Activated naive CD4-positive, alpha-beta T cell (primary cell): ENCODE measurements at regions not wholly inside any gene's neighbourhood (a gene's known extent, or its start where the extent isn't known, plus 50 kb on each side); places are given as distances from the start of the nearest gene placed in this dataset.
"Not testable (repeated sequence)": the region's sequence is repeated elsewhere in the genome, so short reads cannot be mapped to it uniquely, and the experiment has no call there.

ENCODE experiments used
- DNase-seq, 4 experiments: peaks; one replicate each; lab custom pipeline; 2025; lab: John Stamatoyannopoulos, UW

GRCh38 chr20:53872561-53873229 lies 197.7 kb downstream of the BCAS1 start:
- peak in 2 of 4 experiments; percentile 4 to 16 for DNase-seq

- no peak for DNase-seq
These were observed 198.3 kb downstream of the BCAS1 start for GRCh38 chr20:53872081-53872541.

GRCh38 chr20:53871541-53871940 lies 198.9 kb downstream of the BCAS1 start:
- DNase-seq: no peak

GRCh38 chr20:53870426-53871315 lies 199.7 kb downstream of the BCAS1 start:
- no peak for DNase-seq

- DNase-seq: peak in 3 of 4 experiments; percentile 18 to 44 (median 42)
These were observed 200.7 kb downstream of the BCAS1 start for GRCh38 chr20:53869466-53870258.

DNA sequence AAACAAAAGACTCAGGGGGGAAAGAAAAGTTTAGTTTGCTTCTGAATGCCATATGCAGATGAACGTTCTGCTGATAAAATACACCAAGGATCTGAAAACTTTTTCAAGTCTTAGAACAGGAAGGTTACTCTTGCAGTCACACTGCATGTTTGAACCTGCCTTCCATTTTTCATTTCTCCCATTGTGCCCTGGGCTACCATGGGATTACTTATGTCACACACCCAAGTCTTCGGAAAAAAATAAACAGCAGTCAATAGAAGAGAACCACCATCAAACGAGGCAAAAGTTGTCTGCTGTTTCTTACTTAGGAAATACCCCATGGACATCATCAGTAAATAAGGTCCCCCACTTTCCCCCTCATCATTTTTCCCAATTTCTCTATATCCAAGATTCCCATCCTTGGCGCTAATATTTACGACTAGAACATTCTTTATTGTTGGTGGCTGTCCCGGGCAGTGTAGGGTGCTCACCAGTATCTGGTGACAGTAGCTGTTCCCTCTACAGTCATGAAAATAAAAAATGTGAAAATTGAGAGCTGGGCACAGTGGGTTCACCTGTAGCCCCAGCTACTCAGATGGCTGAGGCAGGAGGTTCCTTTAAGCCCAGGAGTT lies 202.5 kb downstream of the BCAS1 start:
- DNase-seq: no peak

DNA sequence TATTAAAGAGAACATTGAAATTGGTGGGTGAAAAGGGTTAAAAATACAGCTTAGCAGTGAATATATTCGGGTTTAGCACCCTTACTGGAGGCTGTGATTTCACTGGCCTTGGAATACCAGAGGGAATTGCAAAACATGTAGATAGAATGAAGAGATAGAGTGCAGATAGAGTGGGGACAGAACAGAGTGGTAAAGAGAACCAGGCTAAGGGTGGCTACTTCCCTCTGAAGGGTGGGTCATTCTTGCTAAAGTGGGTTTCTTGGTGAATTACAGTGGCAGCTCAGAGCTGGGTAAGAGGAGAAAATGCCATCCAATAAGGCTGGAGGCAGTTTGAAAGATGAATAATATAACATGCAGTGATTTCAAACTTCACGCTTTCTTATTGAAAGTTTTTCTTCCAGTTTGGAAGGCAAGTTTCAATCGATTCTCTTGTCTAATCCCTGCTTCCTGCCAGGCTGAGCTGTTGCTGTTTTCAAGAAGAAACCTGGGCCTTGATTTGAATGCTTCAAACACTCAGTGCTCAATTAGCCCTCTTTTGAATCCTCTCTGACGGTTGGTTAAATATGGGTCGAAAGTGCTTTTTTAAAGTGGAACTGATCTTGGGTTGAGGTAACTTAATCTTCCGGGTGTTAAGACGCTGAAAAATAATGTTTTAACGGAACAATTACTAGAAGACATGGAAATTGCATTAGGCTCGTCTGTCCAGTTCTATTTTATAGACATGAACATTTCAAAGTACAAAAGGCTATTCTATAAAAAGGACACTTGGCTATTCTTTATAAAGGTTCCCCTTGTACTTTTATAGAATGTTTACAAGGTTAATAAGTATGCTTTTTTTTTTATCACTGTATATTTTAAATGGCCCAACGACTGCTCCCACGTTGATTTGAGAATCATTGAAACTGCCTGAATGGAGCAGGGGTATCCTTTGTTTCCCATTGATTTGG lies 203.3 kb downstream of the BCAS1 start:
- no peak for DNase-seq

DNA sequence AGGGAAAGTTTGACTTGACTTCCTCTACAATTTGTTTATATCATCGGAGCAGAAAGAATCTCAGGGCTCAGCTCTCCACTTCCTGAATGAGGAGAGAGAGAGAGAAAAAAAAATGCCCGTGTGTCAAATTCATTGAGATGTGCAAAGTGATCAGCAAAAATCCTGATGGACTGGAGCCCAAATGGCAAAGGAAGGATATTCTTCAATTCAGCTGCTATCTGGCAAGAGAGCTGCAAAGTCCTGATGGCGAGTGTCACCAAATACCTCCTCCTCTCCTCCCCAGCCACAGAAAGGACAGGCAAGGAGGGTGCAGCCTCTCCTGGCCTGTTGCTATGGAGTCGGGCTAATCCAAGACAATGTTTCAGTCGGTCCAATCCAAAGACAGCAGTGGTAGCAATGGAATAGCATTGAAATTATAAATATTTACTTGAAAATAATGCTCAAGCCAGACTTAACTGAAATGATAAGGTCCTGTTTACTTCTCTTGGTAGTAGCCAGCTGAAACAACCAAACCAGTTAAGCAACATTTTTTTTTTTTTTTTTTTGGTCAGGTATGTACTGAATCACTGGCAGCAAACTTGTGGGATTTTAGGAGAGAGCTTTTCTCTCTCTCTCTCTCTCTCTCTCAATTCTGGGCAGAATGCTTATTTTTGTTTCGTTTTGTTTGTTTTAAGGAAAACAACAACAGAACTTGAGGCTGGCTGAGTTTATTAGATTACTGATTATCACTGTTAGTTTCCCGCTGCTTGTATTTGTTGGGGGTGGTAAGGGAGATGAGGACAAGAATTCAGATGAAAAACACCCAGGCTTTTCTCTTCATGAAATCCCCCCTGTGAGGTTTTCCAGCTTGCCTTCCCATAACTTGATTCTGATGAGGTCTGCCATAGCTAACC lies 204.2 kb downstream of the BCAS1 start:
- DNase-seq: no peak

GRCh38 chr20:53864765-53865683 lies 205.4 kb downstream of the BCAS1 start:
- not testable (repeated sequence) for DNase-seq

DNA sequence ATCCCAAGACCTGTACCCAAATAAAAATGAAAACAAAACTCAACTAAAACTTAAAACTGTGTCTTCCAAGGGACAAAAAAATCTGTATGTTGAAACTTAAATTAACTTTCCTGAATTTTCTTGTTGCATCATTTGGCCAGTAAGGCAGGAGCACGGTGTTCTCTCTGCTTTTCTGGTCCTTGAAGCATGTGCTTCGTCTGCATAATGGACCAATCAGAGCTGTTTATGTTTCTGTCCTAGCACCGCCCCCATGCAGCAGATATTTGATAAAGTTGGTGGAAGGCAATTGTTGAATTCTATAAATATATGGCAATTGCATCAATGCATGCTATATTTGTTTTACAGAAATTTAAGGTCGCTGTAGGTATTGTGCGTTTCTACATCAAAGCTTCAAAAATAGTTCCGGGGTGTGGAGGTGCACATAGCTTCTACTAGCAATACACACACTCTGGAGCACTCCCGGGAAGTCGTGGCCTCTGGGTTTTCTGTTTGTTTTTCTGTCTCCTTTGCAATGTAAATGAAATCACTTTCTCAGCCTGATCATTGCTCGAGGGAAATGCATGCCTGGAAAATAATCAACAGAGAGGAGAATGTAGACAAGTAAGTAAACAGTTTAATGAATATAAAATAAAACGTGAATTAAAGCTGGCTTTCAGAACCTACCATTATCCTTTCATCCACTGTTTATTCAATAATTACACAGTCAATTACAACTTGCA lies 206.3 kb downstream of the BCAS1 start:
- not testable (repeated sequence) for DNase-seq

DNA sequence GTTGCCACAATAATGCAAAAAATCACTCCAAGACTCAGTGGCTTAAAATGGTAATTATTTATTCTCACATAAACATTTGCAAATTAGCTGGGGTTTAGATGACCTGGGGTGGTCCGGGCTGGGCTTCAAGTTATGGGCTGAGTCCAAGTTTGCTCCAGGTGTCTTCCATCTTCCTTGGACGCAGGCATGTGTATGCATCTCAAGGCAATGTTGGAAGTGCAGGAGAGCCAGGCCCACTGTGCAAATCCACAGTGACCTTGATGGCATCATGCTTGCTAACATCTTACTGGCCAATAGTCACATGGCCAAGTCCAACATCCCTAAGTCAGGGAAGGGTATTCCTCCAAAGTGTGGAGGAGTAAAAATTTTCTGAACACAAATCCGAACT lies 206.9 kb downstream of the BCAS1 start:
- not testable (repeated sequence) for DNase-seq

DNA sequence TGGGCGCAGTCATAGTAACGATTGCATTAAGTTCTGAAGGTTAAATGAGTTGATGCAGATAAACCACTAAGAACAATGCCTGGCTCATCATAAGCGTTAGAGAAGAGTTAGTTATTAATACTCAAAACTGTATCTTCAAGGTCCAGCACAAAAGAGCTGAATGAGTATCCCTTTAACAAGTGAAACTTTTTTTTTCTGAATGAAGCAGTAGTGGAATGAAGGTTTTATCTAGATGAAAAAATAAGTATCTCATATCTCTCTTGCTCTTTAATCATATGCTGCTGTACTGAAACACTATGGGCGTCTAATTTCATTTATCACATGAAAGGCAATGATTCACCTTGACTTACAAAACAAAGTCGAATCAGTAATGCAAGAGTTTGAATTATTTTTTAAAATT lies 207.4 kb downstream of the BCAS1 start:
- not testable (repeated sequence) for DNase-seq

DNA sequence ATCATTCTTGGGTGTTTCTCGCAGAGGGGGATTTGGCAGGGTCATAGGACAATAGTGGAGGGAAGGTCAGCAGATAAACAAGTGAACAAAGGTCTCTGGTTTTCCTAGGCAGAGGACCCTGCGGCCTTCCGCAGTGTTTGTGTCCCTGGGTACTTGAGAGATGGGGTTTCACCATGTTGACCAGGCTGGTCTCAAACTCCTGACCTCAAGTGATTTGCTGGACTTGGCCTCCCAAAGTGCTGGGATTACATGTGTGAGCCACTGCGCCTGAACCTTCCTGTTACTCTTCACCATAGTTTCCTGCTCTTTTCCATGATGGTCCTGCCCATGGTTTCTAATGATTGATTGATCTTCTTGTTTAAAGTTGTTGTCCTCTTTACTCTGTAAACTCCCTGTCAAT lies 207.9 kb downstream of the BCAS1 start:
- not testable (repeated sequence) for DNase-seq

DNA sequence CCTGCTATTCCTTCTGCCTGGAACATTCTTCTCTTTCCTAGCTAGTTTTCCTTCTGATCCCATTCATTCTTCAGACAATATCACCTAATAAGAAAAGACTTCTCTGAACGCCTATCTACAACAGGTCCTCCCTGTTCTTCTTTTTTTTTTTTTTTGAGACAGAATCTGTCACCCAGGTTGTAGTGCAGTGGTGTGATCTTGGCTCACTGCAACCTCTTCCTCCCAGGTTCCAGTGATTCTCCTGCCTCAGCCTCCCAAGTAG lies 208.3 kb downstream of the BCAS1 start:
- DNase-seq: not testable (repeated sequence)

DNA sequence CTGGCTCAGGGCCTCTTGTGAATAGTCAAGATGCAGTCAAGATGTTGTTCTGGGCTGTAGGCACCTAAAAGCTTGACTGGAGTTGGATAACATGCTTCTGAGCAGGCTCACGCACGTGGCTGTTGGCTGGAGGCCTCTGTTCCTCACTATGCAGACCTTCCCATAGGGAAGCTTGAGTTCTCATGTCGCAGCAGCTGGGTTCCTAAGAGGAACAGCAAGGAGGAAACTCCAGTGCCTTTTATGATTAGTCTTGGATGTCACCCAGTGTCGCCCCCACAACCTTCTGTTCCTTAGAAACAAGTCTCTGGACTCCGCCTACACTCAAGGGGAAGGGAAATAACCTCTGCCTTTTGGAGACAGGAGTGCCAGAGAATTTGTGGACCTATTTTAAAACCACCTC lies 210.7 kb downstream of the BCAS1 start:
- no peak for DNase-seq

DNA sequence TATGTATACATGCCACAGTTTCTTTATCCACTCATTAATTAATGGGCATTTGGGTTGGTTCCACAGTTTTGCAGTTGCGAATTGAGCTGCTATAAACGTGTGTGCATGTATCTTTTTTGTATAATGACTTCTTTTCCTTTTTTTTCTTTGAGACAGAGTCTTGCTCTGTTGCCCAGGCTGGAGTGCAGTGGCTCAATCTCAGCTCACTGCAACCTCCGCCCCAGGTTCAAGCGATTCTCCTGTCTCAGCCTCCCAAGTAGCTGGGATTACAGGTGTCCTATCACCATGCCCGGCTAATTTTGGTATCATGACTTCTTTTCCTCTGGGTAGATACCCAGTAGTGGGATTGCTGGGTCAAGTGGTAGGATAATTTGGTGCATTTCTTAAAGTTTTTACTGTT lies 211.4 kb downstream of the BCAS1 start:
- DNase-seq: not testable (repeated sequence)

DNA sequence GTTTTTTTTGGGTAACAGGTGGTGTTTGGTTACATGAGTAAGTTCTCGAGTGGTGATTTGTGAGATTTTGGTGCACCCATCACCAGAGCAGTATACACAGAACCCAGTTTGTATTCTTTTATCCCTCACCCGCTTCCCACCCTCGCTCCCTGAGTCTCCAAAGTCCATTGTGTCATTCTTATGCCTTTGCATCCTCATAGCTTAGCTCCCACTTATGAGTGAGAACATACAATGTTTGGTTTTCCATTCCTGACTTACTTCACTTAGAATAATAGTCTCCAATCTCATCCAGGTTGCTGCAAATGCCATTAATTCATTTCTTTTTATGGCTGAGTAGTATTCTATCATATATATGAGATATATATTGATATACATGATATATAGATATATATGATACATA lies 211.9 kb downstream of the BCAS1 start:
- DNase-seq: not testable (repeated sequence)

GRCh38 chr20:53857723-53858236 lies 212.6 kb downstream of the BCAS1 start:
- no peak for DNase-seq
